ENCODE measurements at regions not wholly inside any gene's neighbourhood (a gene's known extent, or its start where the extent isn't known, plus 50 kb on each side); places are given as distances from the start of the nearest gene placed in this dataset.

- TF ChIP-seq, protein P1, sequence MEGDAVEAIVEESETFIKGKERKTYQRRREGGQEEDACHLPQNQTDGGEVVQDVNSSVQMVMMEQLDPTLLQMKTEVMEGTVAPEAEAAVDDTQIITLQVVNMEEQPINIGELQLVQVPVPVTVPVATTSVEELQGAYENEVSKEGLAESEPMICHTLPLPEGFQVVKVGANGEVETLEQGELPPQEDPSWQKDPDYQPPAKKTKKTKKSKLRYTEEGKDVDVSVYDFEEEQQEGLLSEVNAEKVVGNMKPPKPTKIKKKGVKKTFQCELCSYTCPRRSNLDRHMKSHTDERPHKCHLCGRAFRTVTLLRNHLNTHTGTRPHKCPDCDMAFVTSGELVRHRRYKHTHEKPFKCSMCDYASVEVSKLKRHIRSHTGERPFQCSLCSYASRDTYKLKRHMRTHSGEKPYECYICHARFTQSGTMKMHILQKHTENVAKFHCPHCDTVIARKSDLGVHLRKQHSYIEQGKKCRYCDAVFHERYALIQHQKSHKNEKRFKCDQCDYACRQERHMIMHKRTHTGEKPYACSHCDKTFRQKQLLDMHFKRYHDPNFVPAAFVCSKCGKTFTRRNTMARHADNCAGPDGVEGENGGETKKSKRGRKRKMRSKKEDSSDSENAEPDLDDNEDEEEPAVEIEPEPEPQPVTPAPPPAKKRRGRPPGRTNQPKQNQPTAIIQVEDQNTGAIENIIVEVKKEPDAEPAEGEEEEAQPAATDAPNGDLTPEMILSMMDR (IDR thresholded peaks at IDR 0.05; ENCODE audit: control extremely low read depth, extremely low read depth) = no peak
- Histone ChIP-seq H3K9me3 (ENCODE audit: control insufficient read depth in 4 of 4, insufficient read depth in 3 of 4, low read length in 3 of 4) (no peaks in the 10 kb centered on the region), H3K4me3 (no peak overlapping the region), H3K27ac (ENCODE audit: low read depth in 1 of 2, low read length in 1 of 2) (no peak overlapping the region), H3K36me3 (ENCODE audit: control insufficient read depth in 4 of 4, insufficient read depth in 4 of 4, low read length in 4 of 4) (no peaks in the 10 kb centered on the region), H3K27me3 (ENCODE audit: control insufficient read depth in 3 of 3, insufficient read depth in 3 of 3, low read length in 2 of 3) (no peaks in the 10 kb centered on the region), H3K9ac (ENCODE audit: insufficient read depth in 1 of 2, low read length in 2 of 2) (no peak overlapping the region), H3K4me1 (ENCODE audit: control insufficient read depth in 5 of 5, insufficient read depth in 5 of 5, low read length in 5 of 5) (no peaks in the 10 kb centered on the region)
- DNase-seq = no peak
- ATAC-seq (ENCODE audit: insufficient read depth, low FRiP score) = no peak
- 71 to 83% methylated on average over 3 of the region's 3 CpGs for WGBS, 2 donors
These were observed 385.8 kb upstream of the DUSP10 start for GRCh38 chr1:222127526-222128152.

DNA sequence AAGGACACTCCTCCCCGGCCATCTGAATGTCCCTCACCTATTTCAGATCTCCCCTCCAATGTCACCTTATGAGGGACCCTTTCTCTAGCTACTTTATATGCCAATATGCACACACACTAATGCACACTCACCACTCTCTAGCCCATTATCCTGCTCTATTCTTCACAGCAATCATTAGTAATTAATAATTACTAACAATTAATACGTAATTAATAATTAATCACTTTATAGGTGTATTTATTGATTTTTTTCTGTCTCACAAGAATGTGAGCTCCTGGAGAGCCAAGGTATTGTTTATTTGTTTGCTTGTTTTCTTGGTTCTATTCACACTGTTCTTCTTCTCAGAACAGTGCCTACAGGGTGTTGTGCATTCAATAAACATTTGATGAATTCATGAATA is 385.2 kb upstream of the DUSP10 start:
- no peak for ATAC-seq (ENCODE audit: insufficient read depth, low FRiP score)
- Histone ChIP-seq H3K9ac (ENCODE audit: insufficient read depth in 1 of 2, low read length in 2 of 2) (no peak overlapping the region), H3K4me1 (ENCODE audit: control insufficient read depth in 5 of 5, insufficient read depth in 5 of 5, low read length in 5 of 5) (no peaks in the 10 kb centered on the region), H3K27ac (ENCODE audit: low read depth in 1 of 2, low read length in 1 of 2) (no peak overlapping the region), H3K4me3 (no peak overlapping the region), H3K27me3 (ENCODE audit: control insufficient read depth in 3 of 3, insufficient read depth in 3 of 3, low read length in 2 of 3) (no peaks in the 10 kb centered on the region), H3K9me3 (ENCODE audit: control insufficient read depth in 4 of 4, insufficient read depth in 3 of 4, low read length in 3 of 4) (no peaks in the 10 kb centered on the region), H3K36me3 (ENCODE audit: control insufficient read depth in 4 of 4, insufficient read depth in 4 of 4, low read length in 4 of 4) (no peaks in the 10 kb centered on the region)
- WGBS, 2 donors = 73 to 92% methylated on average over 2 of the region's 2 CpGs
- DNase-seq = no peak
- TF ChIP-seq, protein P1 (IDR thresholded peaks at IDR 0.05; ENCODE audit: control extremely low read depth, extremely low read depth) = no peak

GRCh38 chr1:222126052-222126451 is 384.2 kb upstream of the DUSP10 start:
- no peak overlapping the region for H3K27ac ChIP-seq (ENCODE audit: low read depth in 1 of 2, low read length in 1 of 2)
- no peak overlapping the region for H3K4me3 ChIP-seq
- DNase-seq (no peak), ATAC-seq (ENCODE audit: insufficient read depth, low FRiP score) (no peak)
- no peaks in the 10 kb centered on the region for H3K36me3 ChIP-seq (ENCODE audit: control insufficient read depth in 4 of 4, insufficient read depth in 4 of 4, low read length in 4 of 4)
- no peaks in the 10 kb centered on the region for H3K9me3 ChIP-seq (ENCODE audit: control insufficient read depth in 4 of 4, insufficient read depth in 3 of 4, low read length in 3 of 4)
- H3K4me1 ChIP-seq (ENCODE audit: control insufficient read depth in 5 of 5, insufficient read depth in 5 of 5, low read length in 5 of 5) = no peaks in the 10 kb centered on the region
- H3K9ac ChIP-seq (ENCODE audit: insufficient read depth in 1 of 2, low read length in 2 of 2) = no peak overlapping the region
- WGBS, 2 donors = 35 to 70% methylated on average over 4 of the region's 4 CpGs
- TF ChIP-seq, protein P1 (IDR thresholded peaks at IDR 0.05; ENCODE audit: control extremely low read depth, extremely low read depth) = no peak
- H3K27me3 ChIP-seq (ENCODE audit: control insufficient read depth in 3 of 3, insufficient read depth in 3 of 3, low read length in 2 of 3) = no peaks in the 10 kb centered on the region

- no peak overlapping the region for H3K4me3 ChIP-seq
- H3K4me1 ChIP-seq (ENCODE audit: control insufficient read depth in 5 of 5, insufficient read depth in 5 of 5, low read length in 5 of 5) = no peaks in the 10 kb centered on the region
- H3K9ac ChIP-seq (ENCODE audit: insufficient read depth in 1 of 2, low read length in 2 of 2) = no peak overlapping the region
- H3K36me3 ChIP-seq (ENCODE audit: control insufficient read depth in 4 of 4, insufficient read depth in 4 of 4, low read length in 4 of 4) = no peaks in the 10 kb centered on the region
- DNase-seq = no peak
- 54 to 80% methylated on average over 1 of the region's 1 CpG for WGBS, 2 donors
- no peaks in the 10 kb centered on the region for H3K27me3 ChIP-seq (ENCODE audit: control insufficient read depth in 3 of 3, insufficient read depth in 3 of 3, low read length in 2 of 3)
- no peaks in the 10 kb centered on the region for H3K9me3 ChIP-seq (ENCODE audit: control insufficient read depth in 4 of 4, insufficient read depth in 3 of 4, low read length in 3 of 4)
- ATAC-seq (ENCODE audit: insufficient read depth, low FRiP score) = no peak
- TF ChIP-seq, protein P1 (IDR thresholded peaks at IDR 0.05; ENCODE audit: control extremely low read depth, extremely low read depth) = no peak
- no peak overlapping the region for H3K27ac ChIP-seq (ENCODE audit: low read depth in 1 of 2, low read length in 1 of 2)
These were observed 382.7 kb upstream of the DUSP10 start for GRCh38 chr1:222124602-222125001.

Data from lung (tissue), 11 donors.